ENCODE measurements at regions not wholly inside any gene's neighbourhood (a gene's known extent, or its start where the extent isn't known, plus 50 kb on each side); places are given as distances from the start of the nearest gene placed in this dataset.

DNA sequence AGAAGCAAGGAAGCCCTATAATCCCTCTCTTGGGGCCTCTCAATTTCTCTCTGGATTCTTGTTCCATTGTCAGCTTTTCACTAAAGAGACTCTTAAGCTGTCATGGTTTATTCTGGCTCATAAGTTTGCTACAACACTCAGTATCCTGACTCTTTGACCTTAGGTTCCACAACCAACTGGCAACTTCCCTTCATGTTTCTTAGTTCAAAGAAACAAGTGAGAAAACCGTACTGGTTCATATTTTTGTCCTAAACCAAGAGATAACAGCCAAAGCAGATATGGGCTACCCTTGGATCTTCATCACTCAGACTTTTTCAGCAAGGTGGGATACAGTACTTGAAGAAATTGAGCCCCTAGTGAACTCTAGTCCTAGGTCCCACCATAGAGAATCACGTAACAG lies 109.9 kb upstream of the CRIM1 start:
- TF ChIP-seq, protein P1, sequence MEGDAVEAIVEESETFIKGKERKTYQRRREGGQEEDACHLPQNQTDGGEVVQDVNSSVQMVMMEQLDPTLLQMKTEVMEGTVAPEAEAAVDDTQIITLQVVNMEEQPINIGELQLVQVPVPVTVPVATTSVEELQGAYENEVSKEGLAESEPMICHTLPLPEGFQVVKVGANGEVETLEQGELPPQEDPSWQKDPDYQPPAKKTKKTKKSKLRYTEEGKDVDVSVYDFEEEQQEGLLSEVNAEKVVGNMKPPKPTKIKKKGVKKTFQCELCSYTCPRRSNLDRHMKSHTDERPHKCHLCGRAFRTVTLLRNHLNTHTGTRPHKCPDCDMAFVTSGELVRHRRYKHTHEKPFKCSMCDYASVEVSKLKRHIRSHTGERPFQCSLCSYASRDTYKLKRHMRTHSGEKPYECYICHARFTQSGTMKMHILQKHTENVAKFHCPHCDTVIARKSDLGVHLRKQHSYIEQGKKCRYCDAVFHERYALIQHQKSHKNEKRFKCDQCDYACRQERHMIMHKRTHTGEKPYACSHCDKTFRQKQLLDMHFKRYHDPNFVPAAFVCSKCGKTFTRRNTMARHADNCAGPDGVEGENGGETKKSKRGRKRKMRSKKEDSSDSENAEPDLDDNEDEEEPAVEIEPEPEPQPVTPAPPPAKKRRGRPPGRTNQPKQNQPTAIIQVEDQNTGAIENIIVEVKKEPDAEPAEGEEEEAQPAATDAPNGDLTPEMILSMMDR (IDR thresholded peaks at IDR 0.05) = no peak
- no peak for TF ChIP-seq POLR2A (IDR thresholded peaks at IDR 0.05)

Data from uterus (tissue), 2 donors.